Epithelial cell of proximal tubule (primary cell): ENCODE measurements at regions not wholly inside any gene's neighbourhood (a gene's known extent, or its start where the extent isn't known, plus 50 kb on each side); places are given as distances from the start of the nearest gene placed in this dataset.

Experiments
- DNase-seq: peaks from one replicate; pipeline ENCODE4 v3.0.0-alpha.2; 2011; ENCODE audit warnings: low read depth
- H3K4me3 ChIP-seq: 2 replicates; pipeline ENCODE4 v1.5.1; 2011; ENCODE audit warnings: low read depth, mild to moderate bottlenecking, low read length
- TF ChIP-seq, protein P1 (sequence below): conservative IDR thresholded peaks from 2 replicates; pipeline ENCODE4 v1.5.1; 2012; ENCODE audit warnings: low read depth, mild to moderate bottlenecking, low read length

DNA sequence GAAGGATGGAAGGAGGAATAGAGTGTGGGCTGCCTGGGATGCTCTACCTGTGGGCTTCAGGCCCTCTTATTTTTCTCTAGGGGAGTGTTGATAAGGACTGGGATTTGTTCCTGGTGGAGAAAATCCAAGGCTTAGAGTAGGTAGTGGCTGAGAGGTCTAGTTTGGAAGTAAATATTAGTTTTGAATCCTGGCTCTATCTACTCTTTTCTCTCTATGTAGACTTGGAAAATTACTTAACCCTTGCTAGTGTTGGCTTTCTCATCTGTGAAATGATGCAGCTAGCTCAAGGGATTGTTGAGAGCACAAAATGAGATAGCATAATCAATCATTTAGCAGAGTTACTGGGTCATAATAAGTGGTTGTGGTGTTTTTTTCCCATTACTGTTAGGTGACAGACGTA lies 102.7 kb upstream of the MLIP start:
- no peak overlapping the region for H3K4me3 ChIP-seq
- TF ChIP-seq, protein P1, sequence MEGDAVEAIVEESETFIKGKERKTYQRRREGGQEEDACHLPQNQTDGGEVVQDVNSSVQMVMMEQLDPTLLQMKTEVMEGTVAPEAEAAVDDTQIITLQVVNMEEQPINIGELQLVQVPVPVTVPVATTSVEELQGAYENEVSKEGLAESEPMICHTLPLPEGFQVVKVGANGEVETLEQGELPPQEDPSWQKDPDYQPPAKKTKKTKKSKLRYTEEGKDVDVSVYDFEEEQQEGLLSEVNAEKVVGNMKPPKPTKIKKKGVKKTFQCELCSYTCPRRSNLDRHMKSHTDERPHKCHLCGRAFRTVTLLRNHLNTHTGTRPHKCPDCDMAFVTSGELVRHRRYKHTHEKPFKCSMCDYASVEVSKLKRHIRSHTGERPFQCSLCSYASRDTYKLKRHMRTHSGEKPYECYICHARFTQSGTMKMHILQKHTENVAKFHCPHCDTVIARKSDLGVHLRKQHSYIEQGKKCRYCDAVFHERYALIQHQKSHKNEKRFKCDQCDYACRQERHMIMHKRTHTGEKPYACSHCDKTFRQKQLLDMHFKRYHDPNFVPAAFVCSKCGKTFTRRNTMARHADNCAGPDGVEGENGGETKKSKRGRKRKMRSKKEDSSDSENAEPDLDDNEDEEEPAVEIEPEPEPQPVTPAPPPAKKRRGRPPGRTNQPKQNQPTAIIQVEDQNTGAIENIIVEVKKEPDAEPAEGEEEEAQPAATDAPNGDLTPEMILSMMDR = no peak
- no peak for DNase-seq

DNA sequence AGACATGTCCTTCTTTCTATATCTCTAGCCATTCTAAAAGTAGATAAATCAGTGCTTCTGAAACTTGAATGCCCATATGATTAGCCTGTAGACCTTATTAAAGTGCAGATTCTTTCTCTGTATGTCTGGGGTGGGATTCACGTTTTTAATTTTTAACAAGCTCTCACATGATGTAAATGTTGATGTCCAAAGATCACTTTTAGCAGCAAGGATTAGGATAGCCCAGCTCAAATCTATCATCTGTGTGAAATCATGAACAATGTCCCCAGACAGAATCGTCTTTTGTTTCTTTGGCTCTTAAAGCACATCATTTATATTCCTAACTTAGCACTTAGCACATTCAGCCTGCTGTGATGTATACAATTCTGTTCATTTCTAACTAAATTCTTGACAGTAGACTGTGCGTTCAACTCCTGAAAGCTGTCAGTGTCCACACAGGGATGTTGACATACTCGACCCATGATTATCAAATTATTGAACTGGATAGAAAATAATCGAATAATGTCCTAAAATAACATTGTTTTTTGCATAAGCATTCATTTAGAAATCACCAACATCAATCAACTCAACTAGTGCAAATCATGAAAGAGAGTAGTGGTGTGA lies 102.1 kb upstream of the MLIP start:
- no peak overlapping the region for H3K4me3 ChIP-seq
- TF ChIP-seq, protein P1 = no peak
- DNase-seq = no peak

DNA sequence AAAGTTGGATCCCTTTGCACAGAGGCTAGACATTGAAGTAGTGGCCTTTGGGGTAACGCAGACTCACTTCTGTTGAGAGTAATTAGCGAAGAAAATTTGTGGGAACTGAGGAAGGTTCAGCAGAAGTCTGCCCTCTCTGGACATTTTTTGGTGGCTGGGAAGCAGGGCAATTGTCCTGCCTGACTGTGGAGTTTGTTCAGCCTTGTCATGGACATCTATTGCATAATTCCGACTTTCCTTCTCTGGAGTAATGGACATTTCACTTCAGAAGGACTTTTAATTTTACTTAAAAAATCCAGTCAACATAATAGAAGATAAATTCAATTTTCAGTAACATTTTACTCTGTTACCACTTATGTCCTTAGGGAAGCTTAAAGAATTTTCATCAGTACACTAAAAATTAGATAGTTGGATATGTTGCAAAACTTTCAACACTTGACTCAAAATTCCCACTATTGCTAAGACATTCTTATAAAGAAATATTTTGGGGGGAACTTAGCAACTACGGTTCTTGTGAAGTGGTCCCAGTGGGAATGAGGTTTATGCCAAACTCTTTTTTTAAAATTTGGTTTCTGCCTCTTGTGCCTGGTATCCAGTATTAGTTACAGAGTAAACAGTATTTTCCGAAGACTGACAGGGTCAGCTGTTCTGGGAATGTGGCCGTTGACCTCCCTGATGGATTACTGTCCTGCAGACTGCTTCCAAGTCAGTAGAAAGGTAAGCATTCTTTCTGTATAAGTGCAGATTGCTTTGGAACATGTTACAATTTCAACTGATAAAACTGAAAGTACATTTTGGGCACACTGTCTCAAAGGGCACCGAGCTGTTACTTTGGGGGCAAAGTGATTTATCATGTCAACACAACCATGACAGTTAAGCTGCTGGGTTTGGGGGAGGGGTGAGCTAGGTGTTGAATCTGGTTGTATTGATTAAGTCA lies 100.6 kb upstream of the MLIP start:
- H3K4me3 ChIP-seq = peak overlapping the region; percentile 6
- TF ChIP-seq, protein P1 = no peak
- no peak for DNase-seq

DNA sequence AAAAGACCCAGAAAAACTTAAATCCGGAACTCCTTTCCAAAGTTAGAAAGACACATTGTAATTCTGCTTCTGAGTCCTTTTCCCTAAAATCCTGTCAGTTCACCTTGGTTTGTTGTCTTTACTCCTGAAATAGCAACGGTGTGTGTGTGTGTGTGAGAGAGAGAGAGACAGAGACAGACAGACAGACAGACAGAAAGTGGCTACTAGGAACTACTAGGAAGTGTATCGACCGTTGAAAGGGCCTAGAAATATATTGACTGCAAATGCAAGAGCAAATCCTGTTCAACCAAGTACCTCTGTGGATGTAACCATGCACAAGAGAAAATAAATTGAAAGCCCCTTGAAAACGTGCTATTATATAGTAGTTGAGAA lies 100.0 kb upstream of the MLIP start:
- no peak for DNase-seq
- peak overlapping the region; percentile 6 for H3K4me3 ChIP-seq
- TF ChIP-seq, protein P1 = no peak

DNA sequence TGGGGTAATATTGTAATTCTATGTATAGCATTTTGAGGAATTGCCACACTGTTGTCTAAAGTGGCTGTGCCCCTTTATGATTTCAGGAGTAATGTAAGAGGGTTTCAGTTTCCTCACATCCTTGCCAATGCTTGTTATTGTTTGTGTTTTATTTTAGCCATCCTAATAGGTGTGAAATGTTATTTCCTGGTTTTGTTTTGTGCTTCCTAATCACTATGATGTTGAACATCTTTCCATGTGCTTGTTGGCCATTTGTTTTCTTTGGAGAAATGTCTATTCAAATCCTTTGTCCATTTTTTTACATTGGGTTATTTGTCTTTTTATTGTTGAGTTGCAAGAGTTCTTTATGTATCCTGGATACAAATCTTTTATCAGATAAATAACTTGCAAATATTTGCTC lies 97.3 kb upstream of the MLIP start:
- no peak overlapping the region for H3K4me3 ChIP-seq
- TF ChIP-seq, protein P1 = no peak
- DNase-seq = no peak

DNA sequence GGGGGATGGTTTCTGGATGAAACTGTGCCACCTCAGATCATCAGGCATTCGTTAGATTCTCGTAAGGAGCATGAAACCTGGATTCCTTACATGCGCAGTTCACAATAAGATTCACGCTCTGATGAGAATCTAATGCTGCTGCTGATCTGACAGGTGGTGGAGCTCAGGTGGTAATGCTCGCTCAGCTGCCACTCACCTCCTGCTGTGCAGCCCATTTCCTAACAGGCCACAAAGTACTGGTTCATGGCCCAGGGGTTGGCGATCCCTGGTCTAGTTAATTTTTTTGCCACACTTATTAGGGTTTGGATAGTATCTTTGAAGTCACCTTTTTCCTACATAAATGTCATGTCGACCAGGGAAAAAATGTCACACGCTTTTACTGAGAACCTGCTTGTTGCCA lies 96.8 kb upstream of the MLIP start:
- no peak overlapping the region for H3K4me3 ChIP-seq
- DNase-seq = no peak

More for the DNA sequence above, 96.8 kb upstream of the MLIP start:
- TF ChIP-seq, protein P1 = no peak
